ENCODE measurements at regions not wholly inside any gene's neighbourhood (a gene's known extent, or its start where the extent isn't known, plus 50 kb on each side); places are given as distances from the start of the nearest gene placed in this dataset.
"Not testable (repeated sequence)": the region's sequence is repeated elsewhere in the genome, so short reads cannot be mapped to it uniquely, and the experiment has no call there.

DNA sequence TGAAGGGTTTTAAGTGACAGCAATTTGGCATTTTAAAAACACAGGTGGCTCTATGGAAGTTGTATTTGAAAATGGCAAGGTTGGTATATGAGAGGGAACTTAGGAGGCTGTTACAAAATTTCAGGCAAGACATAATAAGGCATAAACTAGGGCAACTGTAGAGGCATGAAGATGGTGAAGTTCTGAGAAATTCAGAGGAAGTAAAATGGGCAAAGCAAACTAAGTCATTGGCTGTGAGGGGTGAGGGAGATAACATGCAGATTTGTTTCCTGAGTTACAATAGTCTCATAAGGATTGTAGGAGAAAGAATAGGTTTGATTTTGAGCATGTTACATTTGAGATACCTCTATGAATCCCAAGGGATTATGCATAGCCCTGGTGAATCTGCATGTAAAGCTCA is 302.9 kb upstream of the ARHGEF26 start:
- Histone ChIP-seq H3K4me3 (ENCODE audit: low read length, poor library complexity, severe bottlenecking) (no peak overlapping the region), H3K79me2 (ENCODE audit: insufficient read depth, low read length) (no peaks in the 10 kb centered on the region), H3K36me3 (ENCODE audit: insufficient read depth, low read length) (no peaks in the 10 kb centered on the region), H4K20me1 (ENCODE audit: insufficient read depth, low read length, poor library complexity, severe bottlenecking) (no peaks in the 10 kb centered on the region), H2AFZ (ENCODE audit: low read length) (0 out of 2 replicates have a peak overlapping the region, but pooled peaks have one; percentile 29), H3K27me3 (ENCODE audit: insufficient read depth, low read length, poor library complexity, severe bottlenecking) (no peaks in the 10 kb centered on the region), H3K9ac (ENCODE audit: low read depth, low read length, poor library complexity, severe bottlenecking) (no peak overlapping the region), H3F3A (ENCODE audit: low read depth) (no peaks in the 10 kb centered on the region), H3K4me1 (ENCODE audit: insufficient read depth, low read length, poor library complexity, severe bottlenecking) (peaks cover 6% of the 10 kb centered on the region), H3K9me3 (ENCODE audit: insufficient read depth, low read depth, low read length) (no peaks in the 10 kb centered on the region), H3K4me2 (ENCODE audit: low read depth, low read length, poor library complexity, severe bottlenecking) (no peak overlapping the region), H3K9me2 (replicated peaks; ENCODE audit: low read depth, low read length) (no peaks in the 10 kb centered on the region)
- TF ChIP-seq, protein P1, sequence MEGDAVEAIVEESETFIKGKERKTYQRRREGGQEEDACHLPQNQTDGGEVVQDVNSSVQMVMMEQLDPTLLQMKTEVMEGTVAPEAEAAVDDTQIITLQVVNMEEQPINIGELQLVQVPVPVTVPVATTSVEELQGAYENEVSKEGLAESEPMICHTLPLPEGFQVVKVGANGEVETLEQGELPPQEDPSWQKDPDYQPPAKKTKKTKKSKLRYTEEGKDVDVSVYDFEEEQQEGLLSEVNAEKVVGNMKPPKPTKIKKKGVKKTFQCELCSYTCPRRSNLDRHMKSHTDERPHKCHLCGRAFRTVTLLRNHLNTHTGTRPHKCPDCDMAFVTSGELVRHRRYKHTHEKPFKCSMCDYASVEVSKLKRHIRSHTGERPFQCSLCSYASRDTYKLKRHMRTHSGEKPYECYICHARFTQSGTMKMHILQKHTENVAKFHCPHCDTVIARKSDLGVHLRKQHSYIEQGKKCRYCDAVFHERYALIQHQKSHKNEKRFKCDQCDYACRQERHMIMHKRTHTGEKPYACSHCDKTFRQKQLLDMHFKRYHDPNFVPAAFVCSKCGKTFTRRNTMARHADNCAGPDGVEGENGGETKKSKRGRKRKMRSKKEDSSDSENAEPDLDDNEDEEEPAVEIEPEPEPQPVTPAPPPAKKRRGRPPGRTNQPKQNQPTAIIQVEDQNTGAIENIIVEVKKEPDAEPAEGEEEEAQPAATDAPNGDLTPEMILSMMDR (conservative IDR thresholded peaks at IDR 0.05; ENCODE audit: low read length), result no peak
- TF ChIP-seq EZH2phosphoT487 (IDR thresholded peaks at IDR 0.05; ENCODE audit: borderline replicate concordance), result no peak

DNA sequence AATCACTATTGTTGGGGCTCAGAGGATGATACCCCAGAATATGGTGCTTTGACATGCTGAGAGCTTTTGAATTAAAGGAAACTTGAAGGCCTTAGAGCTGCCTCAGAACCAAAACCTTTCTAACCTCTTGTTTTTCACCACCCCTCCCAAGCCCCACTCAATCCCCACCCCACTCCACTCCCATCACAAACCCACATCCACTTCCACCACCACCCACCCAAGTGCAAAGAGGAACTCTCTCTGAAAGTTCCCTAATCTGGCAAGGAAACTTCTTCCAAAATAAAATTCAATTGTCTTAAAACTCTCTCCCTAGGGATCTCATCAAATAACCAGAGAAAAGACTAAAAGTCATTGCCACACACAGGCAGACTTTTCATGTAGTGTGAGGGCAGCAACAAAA is 301.2 kb upstream of the ARHGEF26 start:
- no peaks in the 10 kb centered on the region for H3K9me3 ChIP-seq (ENCODE audit: insufficient read depth, low read depth, low read length)
- H3K4me1 ChIP-seq (ENCODE audit: insufficient read depth, low read length, poor library complexity, severe bottlenecking), result peaks cover 6% of the 10 kb centered on the region
- H3K4me2 ChIP-seq (ENCODE audit: low read depth, low read length, poor library complexity, severe bottlenecking), result no peak overlapping the region
- H3K79me2 ChIP-seq (ENCODE audit: insufficient read depth, low read length), result no peaks in the 10 kb centered on the region
- no peaks in the 10 kb centered on the region for H3K36me3 ChIP-seq (ENCODE audit: insufficient read depth, low read length)
- H3K27me3 ChIP-seq (ENCODE audit: insufficient read depth, low read length, poor library complexity, severe bottlenecking), result no peaks in the 10 kb centered on the region
- H3F3A ChIP-seq (ENCODE audit: low read depth), result no peaks in the 10 kb centered on the region
- H4K20me1 ChIP-seq (ENCODE audit: insufficient read depth, low read length, poor library complexity, severe bottlenecking), result no peaks in the 10 kb centered on the region
- TF ChIP-seq, protein P1 (conservative IDR thresholded peaks at IDR 0.05; ENCODE audit: low read length), result no peak
- TF ChIP-seq EZH2phosphoT487 (IDR thresholded peaks at IDR 0.05; ENCODE audit: borderline replicate concordance), result no peak
- H3K9ac ChIP-seq (ENCODE audit: low read depth, low read length, poor library complexity, severe bottlenecking), result no peak overlapping the region
- H3K4me3 ChIP-seq (ENCODE audit: low read length, poor library complexity, severe bottlenecking), result no peak overlapping the region
- H2AFZ ChIP-seq (ENCODE audit: low read length), result no peak overlapping the region
- no peaks in the 10 kb centered on the region for H3K9me2 ChIP-seq (replicated peaks; ENCODE audit: low read depth, low read length)

DNA sequence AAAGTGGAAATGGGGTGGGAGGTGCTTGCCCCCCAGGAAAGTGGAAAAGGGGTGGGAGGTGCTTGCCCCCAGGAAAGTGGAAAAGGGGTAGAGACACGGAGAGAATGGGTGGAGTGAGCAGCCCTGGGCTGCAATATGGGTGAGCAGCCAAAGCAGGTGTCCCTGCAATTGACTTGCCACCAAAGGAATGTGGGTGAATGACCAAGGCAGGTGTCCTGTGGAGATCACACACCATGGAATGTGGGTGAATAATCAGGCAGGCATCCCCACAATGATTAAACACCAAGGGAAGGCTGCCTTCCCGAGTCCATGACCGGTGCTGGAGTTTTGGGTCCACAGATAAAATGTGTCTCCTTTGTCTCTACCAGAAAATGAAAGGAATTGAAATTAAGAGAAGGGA is 292.8 kb upstream of the ARHGEF26 start:
- H3K4me2 ChIP-seq (ENCODE audit: low read depth, low read length, poor library complexity, severe bottlenecking); H4K20me1 ChIP-seq (ENCODE audit: insufficient read depth, low read length, poor library complexity, severe bottlenecking); H3K4me3 ChIP-seq (ENCODE audit: low read length, poor library complexity, severe bottlenecking); H3K27me3 ChIP-seq (ENCODE audit: insufficient read depth, low read length, poor library complexity, severe bottlenecking); H3K9me2 ChIP-seq (replicated peaks; ENCODE audit: low read depth, low read length); H3F3A ChIP-seq (ENCODE audit: low read depth); H3K9ac ChIP-seq (ENCODE audit: low read depth, low read length, poor library complexity, severe bottlenecking); H2AFZ ChIP-seq (ENCODE audit: low read length); H3K79me2 ChIP-seq (ENCODE audit: insufficient read depth, low read length); H3K36me3 ChIP-seq (ENCODE audit: insufficient read depth, low read length); H3K9me3 ChIP-seq (ENCODE audit: insufficient read depth, low read depth, low read length): not testable (repeated sequence)
- peaks cover 12% of the 10 kb centered on the region for H3K4me1 ChIP-seq (ENCODE audit: insufficient read depth, low read length, poor library complexity, severe bottlenecking)

DNA sequence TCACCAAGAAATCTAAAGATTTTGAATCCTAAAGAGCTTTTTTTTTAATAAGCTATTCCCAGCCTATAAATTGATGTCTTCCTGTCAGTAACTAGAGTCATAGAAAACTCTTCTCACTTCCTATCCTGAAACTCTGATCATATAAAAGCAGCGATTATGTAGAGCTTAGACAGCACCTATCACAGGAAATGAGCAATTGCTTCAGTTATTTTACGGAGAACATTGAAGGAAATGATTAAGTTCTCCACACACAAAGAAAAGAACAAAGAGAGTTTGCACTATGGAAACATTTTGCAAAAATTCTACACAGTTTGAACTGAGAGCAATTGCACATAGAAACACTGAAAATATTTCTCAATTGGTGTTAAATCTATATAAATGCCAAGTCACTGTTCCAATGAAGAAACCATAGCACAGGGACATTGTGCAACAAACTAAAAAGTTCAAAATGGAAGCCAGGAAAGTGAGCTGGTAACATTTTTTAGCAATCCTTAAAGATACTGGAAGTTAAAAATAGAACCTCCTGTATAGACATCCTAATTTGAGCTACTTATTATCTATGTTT is 291.5 kb upstream of the ARHGEF26 start:
- Histone ChIP-seq H3K4me1 (ENCODE audit: insufficient read depth, low read length, poor library complexity, severe bottlenecking) (peaks cover 12% of the 10 kb centered on the region), H3K9ac (ENCODE audit: low read depth, low read length, poor library complexity, severe bottlenecking) (no peak overlapping the region), H3K36me3 (ENCODE audit: insufficient read depth, low read length) (no peaks in the 10 kb centered on the region), H3K9me2 (replicated peaks; ENCODE audit: low read depth, low read length) (no peaks in the 10 kb centered on the region), H3K4me3 (ENCODE audit: low read length, poor library complexity, severe bottlenecking) (no peak overlapping the region), H3K9me3 (ENCODE audit: insufficient read depth, low read depth, low read length) (peaks cover 4% of the 10 kb centered on the region), H3K79me2 (ENCODE audit: insufficient read depth, low read length) (no peaks in the 10 kb centered on the region), H3K27me3 (ENCODE audit: insufficient read depth, low read length, poor library complexity, severe bottlenecking) (no peaks in the 10 kb centered on the region), H2AFZ (ENCODE audit: low read length) (peak overlapping the region; percentile 44), H3K4me2 (ENCODE audit: low read depth, low read length, poor library complexity, severe bottlenecking) (peak overlapping the region; percentile 28), H4K20me1 (ENCODE audit: insufficient read depth, low read length, poor library complexity, severe bottlenecking) (no peaks in the 10 kb centered on the region), H3F3A (ENCODE audit: low read depth) (no peaks in the 10 kb centered on the region)
- TF ChIP-seq EZH2phosphoT487 (IDR thresholded peaks at IDR 0.05; ENCODE audit: borderline replicate concordance), result no peak
- TF ChIP-seq, protein P1 (conservative IDR thresholded peaks at IDR 0.05; ENCODE audit: low read length), result no peak
